SU-DHL-6 (cell line): ENCODE measurements at regions not wholly inside any gene's neighbourhood (a gene's known extent, or its start where the extent isn't known, plus 50 kb on each side); places are given as distances from the start of the nearest gene placed in this dataset.

ENCODE experiments used
- EZH2phosphoT487 ChIP-seq: fragments of 200-600 bp; sonication (generic), shearing (Covaris generic); conservative IDR thresholded peaks from 2 replicates; pipeline ENCODE4 v1.6.1; 2018; ENCODE audit warnings: mild to moderate bottlenecking, antibody characterized with exemption, low read length, moderate library complexity, mixed read lengths
- TF ChIP-seq, protein P1 (sequence below): fragments of 200-600 bp; sonication (generic); IDR thresholded peaks from one replicate; pipeline ENCODE4 v1.5.1; 2017; ENCODE audit warnings: antibody characterized with exemption, mild to moderate bottlenecking, low read length, moderate library complexity; ENCODE audit not compliant: insufficient read depth, poor library complexity, severe bottlenecking

DNA sequence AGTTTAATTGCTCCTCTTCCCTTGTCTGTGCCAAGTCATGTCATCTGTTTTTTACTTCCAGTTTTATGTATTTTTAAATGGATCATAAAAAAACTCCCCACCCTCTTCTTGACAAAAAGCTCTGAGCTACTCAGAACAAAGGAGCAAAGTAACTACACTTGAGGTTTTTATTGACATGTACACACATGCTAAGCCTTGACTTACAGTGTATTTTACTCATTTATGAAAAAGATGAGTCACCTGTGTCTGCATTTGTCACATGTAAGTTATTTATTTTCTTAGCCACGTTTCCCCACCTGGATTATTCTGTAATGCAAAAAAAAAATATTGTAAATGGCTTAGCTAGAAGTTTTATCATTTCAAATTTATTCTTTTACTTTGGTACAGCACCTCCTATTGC is 628.8 kb upstream of the SLC35B3 start:
- TF ChIP-seq, protein P1, sequence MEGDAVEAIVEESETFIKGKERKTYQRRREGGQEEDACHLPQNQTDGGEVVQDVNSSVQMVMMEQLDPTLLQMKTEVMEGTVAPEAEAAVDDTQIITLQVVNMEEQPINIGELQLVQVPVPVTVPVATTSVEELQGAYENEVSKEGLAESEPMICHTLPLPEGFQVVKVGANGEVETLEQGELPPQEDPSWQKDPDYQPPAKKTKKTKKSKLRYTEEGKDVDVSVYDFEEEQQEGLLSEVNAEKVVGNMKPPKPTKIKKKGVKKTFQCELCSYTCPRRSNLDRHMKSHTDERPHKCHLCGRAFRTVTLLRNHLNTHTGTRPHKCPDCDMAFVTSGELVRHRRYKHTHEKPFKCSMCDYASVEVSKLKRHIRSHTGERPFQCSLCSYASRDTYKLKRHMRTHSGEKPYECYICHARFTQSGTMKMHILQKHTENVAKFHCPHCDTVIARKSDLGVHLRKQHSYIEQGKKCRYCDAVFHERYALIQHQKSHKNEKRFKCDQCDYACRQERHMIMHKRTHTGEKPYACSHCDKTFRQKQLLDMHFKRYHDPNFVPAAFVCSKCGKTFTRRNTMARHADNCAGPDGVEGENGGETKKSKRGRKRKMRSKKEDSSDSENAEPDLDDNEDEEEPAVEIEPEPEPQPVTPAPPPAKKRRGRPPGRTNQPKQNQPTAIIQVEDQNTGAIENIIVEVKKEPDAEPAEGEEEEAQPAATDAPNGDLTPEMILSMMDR: no peak
- TF ChIP-seq EZH2phosphoT487: no peak
